Amniotic stem cell (primary cell): ENCODE measurements at regions not wholly inside any gene's neighbourhood (a gene's known extent, or its start where the extent isn't known, plus 50 kb on each side); places are given as distances from the start of the nearest gene placed in this dataset.
"Not testable (repeated sequence)": the region's sequence is repeated elsewhere in the genome, so short reads cannot be mapped to it uniquely, and the experiment has no call there.

Experiments used
- DNase-seq: peaks from one replicate; lab custom pipeline; 2025; lab: John Stamatoyannopoulos, UW

- no peak for DNase-seq
Observed at GRCh38 chr13:23947893-23948292, 50.6 kb upstream of the C1QTNF9B start.

- DNase-seq = no peak
Observed at GRCh38 chr13:23949200-23949599, 51.9 kb upstream of the C1QTNF9B start.

GRCh38 chr13:23949736-23950135, 52.4 kb upstream of the C1QTNF9B start:
- DNase-seq = no peak

GRCh38 chr13:23950736-23951510, 53.6 kb upstream of the C1QTNF9B start:
- DNase-seq = no peak

GRCh38 chr13:23952796-23953195, 55.5 kb upstream of the C1QTNF9B start:
- no peak for DNase-seq

GRCh38 chr13:23953860-23954512, 56.7 kb upstream of the C1QTNF9B start:
- no peak for DNase-seq

- DNase-seq = no peak
Observed at GRCh38 chr13:23955064-23955463, 57.8 kb upstream of the C1QTNF9B start.

GRCh38 chr13:23956106-23956505, 58.8 kb upstream of the C1QTNF9B start:
- no peak for DNase-seq

- DNase-seq = no peak
Observed at GRCh38 chr13:23957981-23958380, 60.7 kb upstream of the C1QTNF9B start.

GRCh38 chr13:23959231-23959862, 62.0 kb upstream of the C1QTNF9B start:
- DNase-seq = no peak

GRCh38 chr13:23960566-23961156, 63.4 kb upstream of the C1QTNF9B start:
- DNase-seq = peak; percentile 11

GRCh38 chr13:23963184-23963931, 66.1 kb upstream of the C1QTNF9B start:
- DNase-seq = no peak

- DNase-seq = no peak
Observed at GRCh38 chr13:23963947-23964346, 66.6 kb upstream of the C1QTNF9B start.

- no peak for DNase-seq
Observed at GRCh38 chr13:23965346-23965745, 68.0 kb upstream of the C1QTNF9B start.

- DNase-seq = no peak
Observed at GRCh38 chr13:23966221-23966690, 69.0 kb upstream of the C1QTNF9B start.

- no peak for DNase-seq
Observed at GRCh38 chr13:23966691-23967615, 69.7 kb upstream of the C1QTNF9B start.

GRCh38 chr13:23967792-23968191, 70.5 kb upstream of the C1QTNF9B start:
- DNase-seq = not testable (repeated sequence)

GRCh38 chr13:23969647-23970046, 72.3 kb upstream of the C1QTNF9B start:
- no peak for DNase-seq

- DNase-seq = peak; percentile 80
Observed at GRCh38 chr13:23979361-23980159, 82.3 kb upstream of the C1QTNF9B start.

GRCh38 chr13:23980160-23980551, 82.9 kb upstream of the C1QTNF9B start:
- DNase-seq = peak; percentile 73
